Kidney (tissue), 13 donors: ENCODE measurements at regions not wholly inside any gene's neighbourhood (a gene's known extent, or its start where the extent isn't known, plus 50 kb on each side); places are given as distances from the start of the nearest gene placed in this dataset.

Experiments
- DNase-seq, 5 donors: peaks; one replicate each; pipeline ENCODE4 v3.0.0-alpha.2; 2013 to 2020
- FAIRE-seq: peaks from 2 replicates; lab custom pipeline; 2012; peaks lifted over from hg19 to GRCh38; lab: Jason Lieb, UNC
- H3K27ac ChIP-seq, 2 donors: one replicate each; pipeline ENCODE4 v1.7.0; 2013; ENCODE audit warnings: low read depth in 2 of 2, low read length in 2 of 2, inconsistent platforms in 1 of 2
- H3K27me3 ChIP-seq: one replicate; pipeline ENCODE4 v1.7.1; 2013; ENCODE audit warnings: low read length, inconsistent platforms; ENCODE audit not compliant: control insufficient read depth, insufficient read depth
- H3K36me3 ChIP-seq, 3 donors: one replicate each; pipeline versions ENCODE4 v1.7.0 to v1.7.1; 2013; ENCODE audit warnings: low read length in 3 of 3, control low read depth in 1 of 3, inconsistent platforms in 1 of 3; ENCODE audit not compliant: insufficient read depth in 3 of 3, control insufficient read depth in 2 of 3
- H3K4me1 ChIP-seq, 3 donors: one replicate each; pipeline versions ENCODE4 v1.7.0 to v1.7.1; 2013; ENCODE audit warnings: low read length in 3 of 3, inconsistent platforms in 1 of 3, low read depth in 1 of 3; ENCODE audit not compliant: control insufficient read depth in 2 of 3, insufficient read depth in 2 of 3
- H3K4me3 ChIP-seq, 3 donors: one replicate each; pipeline versions ENCODE4 v1.7.0 to v1.8.1; 2013; ENCODE audit warnings: low read length in 3 of 3, control low read depth in 1 of 3, inconsistent platforms in 1 of 3
- H3K9ac ChIP-seq, 3 donors: one replicate each; pipeline versions ENCODE4 v1.7.0 to v1.7.1; 2013; ENCODE audit warnings: low read length in 3 of 3, control low read depth in 1 of 3, inconsistent platforms in 1 of 3
- H3K9me3 ChIP-seq, 3 donors: one replicate each; pipeline versions ENCODE4 v1.7.0 to v1.7.1; 2013; ENCODE audit warnings: low read length in 3 of 3, control low read depth in 1 of 3, inconsistent platforms in 1 of 3; ENCODE audit not compliant: control insufficient read depth in 2 of 3, insufficient read depth in 1 of 3
- CTCF ChIP-seq: IDR thresholded peaks from 3 replicates; pipeline ENCODE4 v1.5.1; 2012; ENCODE audit warnings: mild to moderate bottlenecking, moderate library complexity, borderline replicate concordance; ENCODE audit not compliant: insufficient read depth; ENCODE audit errors: extremely low read depth
- intact Hi-C: fragments of 100-400 bp; cut with DNase I; formaldehyde crosslinking; loops from one replicate; pipeline ENCODE4 v1.11.1; 2022
- donor health status: control.
- donor health status: control.
- donor health status: control.
- donor health status: control.
- donor health status: control.
- donor health status: DM: yes; HTN: yes; CAD: no.
- donor health status: Normal renal cell carcinoma (clear cell type).

- Histone ChIP-seq H3K9ac (no peak overlapping the region), H3K4me3 (no peak overlapping the region), H3K4me1 (no peaks in the 10 kb centered on the region), H3K27me3 (no peaks in the 10 kb centered on the region), H3K27ac (no peak overlapping the region), H3K36me3 (no peaks in the 10 kb centered on the region), H3K9me3 (no peaks in the 10 kb centered on the region)
- no peak for DNase-seq
- TF ChIP-seq CTCF, result no peak
- intact Hi-C loops, result no loop called here
- FAIRE-seq, result no peak
These were observed 182.2 kb upstream of the TNC start for GRCh38 chr9:115300116-115300515.

- no peak overlapping the region for H3K4me3 ChIP-seq
- H3K27ac ChIP-seq, result no peak overlapping the region
- FAIRE-seq, result no peak
- H3K9ac ChIP-seq, result no peak overlapping the region
- no peaks in the 10 kb centered on the region for H3K27me3 ChIP-seq
- no peaks in the 10 kb centered on the region for H3K36me3 ChIP-seq
- no peak for DNase-seq
- no peak for TF ChIP-seq CTCF
- H3K4me1 ChIP-seq, result no peaks in the 10 kb centered on the region
- H3K9me3 ChIP-seq, result no peaks in the 10 kb centered on the region
- intact Hi-C loops, result no loop called here
These were observed 182.9 kb upstream of the TNC start for GRCh38 chr9:115300874-115301273.

- intact Hi-C loops, result no loop called here
These were observed 183.6 kb upstream of the TNC start for GRCh38 chr9:115301581-115301980.

More at GRCh38 chr9:115301581-115301980, 183.6 kb upstream of the TNC start:
- no peaks in the 10 kb centered on the region for H3K27me3 ChIP-seq
- no peaks in the 10 kb centered on the region for H3K36me3 ChIP-seq
- no peak overlapping the region for H3K27ac ChIP-seq
- no peaks in the 10 kb centered on the region for H3K9me3 ChIP-seq
- H3K4me1 ChIP-seq, result no peaks in the 10 kb centered on the region
- TF ChIP-seq CTCF, result no peak
- H3K9ac ChIP-seq, result no peak overlapping the region
- DNase-seq, result no peak
- H3K4me3 ChIP-seq, result no peak overlapping the region
- no peak for FAIRE-seq
